IMR-90 (cell line): ENCODE measurements at regions not wholly inside any gene's neighbourhood (a gene's known extent, or its start where the extent isn't known, plus 50 kb on each side); places are given as distances from the start of the nearest gene placed in this dataset.

Source experiments
- CHD1 ChIP-seq: IDR thresholded peaks from 2 replicates; pipeline ENCODE4 v1.6.1; 2012; ENCODE audit warnings: low read depth, low read length, improper control_type of control experiment
- POLR2A ChIP-seq: IDR thresholded peaks from 2 replicates; pipeline ENCODE4 v1.6.1; 2012; ENCODE audit warnings: mild to moderate bottlenecking, low read depth, low read length
- RAD21 ChIP-seq: IDR thresholded peaks from 2 replicates; pipeline ENCODE4 v1.6.1; 2012; ENCODE audit warnings: low read length, improper control_type of control experiment
- RFX5 ChIP-seq: IDR thresholded peaks from 2 replicates; pipeline ENCODE4 v1.8.0; 2012; ENCODE audit warnings: low read depth, mild to moderate bottlenecking, low read length, moderate library complexity
- TF ChIP-seq, protein P1 (sequence below): conservative IDR thresholded peaks from 2 replicates; pipeline ENCODE4 v1.5.1; 2012; ENCODE audit warnings: mild to moderate bottlenecking, low read depth, low read length, improper control_type of control experiment

DNA sequence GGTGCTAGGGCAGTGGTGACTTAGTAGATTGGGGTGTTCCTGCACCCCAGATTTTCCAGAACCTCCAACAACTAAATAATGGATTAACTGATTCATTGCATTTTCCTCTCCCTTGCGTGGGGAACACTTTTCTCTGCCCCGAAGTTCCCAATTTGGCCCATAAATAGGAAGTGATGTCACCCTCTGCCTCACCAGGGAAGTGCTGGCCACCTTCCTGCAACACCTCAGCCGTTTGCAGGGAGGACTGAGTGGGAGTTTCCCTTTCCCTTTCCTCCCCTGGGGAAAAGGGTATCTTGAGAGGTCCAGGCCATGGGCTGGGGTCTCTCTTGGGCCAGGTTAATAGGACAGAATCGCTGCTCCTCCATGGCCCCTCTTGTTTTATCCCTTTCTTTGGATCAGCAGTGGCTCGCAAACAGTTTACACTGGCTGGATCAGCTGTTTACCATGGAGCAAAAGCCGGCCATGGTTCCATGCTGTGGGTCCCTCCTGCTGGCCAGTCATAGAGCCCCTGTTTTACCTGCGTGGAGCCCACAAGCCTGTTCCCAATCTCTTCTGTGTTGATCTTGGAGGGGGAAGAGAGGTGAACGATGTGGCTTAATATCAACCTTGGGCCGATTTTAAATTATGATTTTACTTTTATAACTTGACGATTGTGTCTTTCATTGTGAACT lies 91.6 kb upstream of the VRK1 start:
- TF ChIP-seq CHD1 (no peak), RAD21 (no peak), POLR2A (no peak), RFX5 (no peak)
- TF ChIP-seq, protein P1, sequence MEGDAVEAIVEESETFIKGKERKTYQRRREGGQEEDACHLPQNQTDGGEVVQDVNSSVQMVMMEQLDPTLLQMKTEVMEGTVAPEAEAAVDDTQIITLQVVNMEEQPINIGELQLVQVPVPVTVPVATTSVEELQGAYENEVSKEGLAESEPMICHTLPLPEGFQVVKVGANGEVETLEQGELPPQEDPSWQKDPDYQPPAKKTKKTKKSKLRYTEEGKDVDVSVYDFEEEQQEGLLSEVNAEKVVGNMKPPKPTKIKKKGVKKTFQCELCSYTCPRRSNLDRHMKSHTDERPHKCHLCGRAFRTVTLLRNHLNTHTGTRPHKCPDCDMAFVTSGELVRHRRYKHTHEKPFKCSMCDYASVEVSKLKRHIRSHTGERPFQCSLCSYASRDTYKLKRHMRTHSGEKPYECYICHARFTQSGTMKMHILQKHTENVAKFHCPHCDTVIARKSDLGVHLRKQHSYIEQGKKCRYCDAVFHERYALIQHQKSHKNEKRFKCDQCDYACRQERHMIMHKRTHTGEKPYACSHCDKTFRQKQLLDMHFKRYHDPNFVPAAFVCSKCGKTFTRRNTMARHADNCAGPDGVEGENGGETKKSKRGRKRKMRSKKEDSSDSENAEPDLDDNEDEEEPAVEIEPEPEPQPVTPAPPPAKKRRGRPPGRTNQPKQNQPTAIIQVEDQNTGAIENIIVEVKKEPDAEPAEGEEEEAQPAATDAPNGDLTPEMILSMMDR, result no peak
